Omental fat pad (tissue), 3 donors: ENCODE measurements at regions not wholly inside any gene's neighbourhood (a gene's known extent, or its start where the extent isn't known, plus 50 kb on each side); places are given as distances from the start of the nearest gene placed in this dataset.

ENCODE experiments used
- ATAC-seq: fragments of 150-250 bp; one replicate; pipeline ENCODE4 v1.9.1; 2016; ENCODE audit warnings: mild to moderate bottlenecking, moderate library complexity; ENCODE audit not compliant: low FRiP score
- DNase-seq: peaks from one replicate; pipeline ENCODE4 v3.0.0-alpha.2; 2019; ENCODE audit warnings: low spot score
- CTCF ChIP-seq, 3 donors: fragments of 450-650 bp; IDR thresholded peaks; one replicate each; pipeline ENCODE4 v1.5.1; 2016 to 2017; ENCODE audit warnings: antibody characterized with exemption in 3 of 3, mild to moderate bottlenecking in 3 of 3, moderate library complexity in 2 of 3

- no peak for TF ChIP-seq CTCF (IDR thresholded peaks at IDR 0.05)
- DNase-seq (no peak), ATAC-seq (no peak)
Observed at GRCh38 chr12:98018836-98019235, 496.6 kb upstream of the TMPO start.

GRCh38 chr12:98020376-98020775 lies 495.0 kb upstream of the TMPO start:
- ATAC-seq (no peak), DNase-seq (no peak)
- TF ChIP-seq CTCF (IDR thresholded peaks at IDR 0.05) = no peak

- no peak for DNase-seq
- no peak for ATAC-seq
- no peak for TF ChIP-seq CTCF (IDR thresholded peaks at IDR 0.05)
Observed at GRCh38 chr12:98022961-98023360, 492.4 kb upstream of the TMPO start.

GRCh38 chr12:98037401-98038140 lies 477.8 kb upstream of the TMPO start:
- TF ChIP-seq CTCF (IDR thresholded peaks at IDR 0.05) = no peak
- ATAC-seq (no peak), DNase-seq (no peak)

- no peak for TF ChIP-seq CTCF (IDR thresholded peaks at IDR 0.05)
- ATAC-seq (no peak), DNase-seq (no peak)
Observed at GRCh38 chr12:98042668-98043067, 472.7 kb upstream of the TMPO start.

GRCh38 chr12:98045395-98045794 lies 470.0 kb upstream of the TMPO start:
- TF ChIP-seq CTCF (IDR thresholded peaks at IDR 0.05) = no peak
- no peak for ATAC-seq
- DNase-seq = no peak

GRCh38 chr12:98048326-98048725 lies 467.1 kb upstream of the TMPO start:
- no peak for TF ChIP-seq CTCF (IDR thresholded peaks at IDR 0.05)
- ATAC-seq = no peak
- no peak for DNase-seq
